MCF 10A (cell line): ENCODE measurements at regions not wholly inside any gene's neighbourhood (a gene's known extent, or its start where the extent isn't known, plus 50 kb on each side); places are given as distances from the start of the nearest gene placed in this dataset.

Experiments used
- BruUV-seq: library from RNA; stranded (reverse); fragments of 400-500 nt; replicated peaks from 2 replicates; lab custom pipeline; 2021; lab: Mats Ljungman, UMichigan
- CTCF ChIA-PET: fragments of 300-600 bp; sonication (Branson Sonifier 250); formaldehyde crosslinking; extraction: SDS; loops from one replicate; lab custom pipeline; 2021; ENCODE audit warnings: antibody characterized with exemption, inconsistent platforms; lab: Yijun Ruan, JAX
- POLR2A ChIA-PET: fragments of 300-600, 350-650 bp; sonication (Branson Sonifier 250); formaldehyde crosslinking; extraction: SDS; loops from one replicate; lab custom pipeline; 2020; ENCODE audit warnings: antibody characterized with exemption, inconsistent platforms; lab: Yijun Ruan, JAX
- DNase-seq: peaks from one replicate; pipeline ENCODE4 v3.0.0-alpha.2; 2018; ENCODE audit not compliant: unreplicated experiment
- H3K27ac Mint-ChIP-seq: one replicate; pipeline ENCODE4 v1.8.0; 2022; ENCODE audit warnings: mild to moderate bottlenecking, low read depth, mixed read lengths; ENCODE audit not compliant: unreplicated experiment
- H3K27me3 Mint-ChIP-seq: one replicate; pipeline ENCODE4 v1.8.0; 2022; ENCODE audit warnings: mixed read lengths; ENCODE audit not compliant: insufficient read depth, unreplicated experiment
- H3K36me3 Mint-ChIP-seq: one replicate; pipeline ENCODE4 v1.8.0; 2022; ENCODE audit warnings: mild to moderate bottlenecking, moderate library complexity, mixed read lengths; ENCODE audit not compliant: insufficient read depth, unreplicated experiment
- H3K4me1 Mint-ChIP-seq: one replicate; pipeline ENCODE4 v1.8.0; 2022; ENCODE audit warnings: mixed read lengths; ENCODE audit not compliant: insufficient read depth, unreplicated experiment
- H3K4me3 Mint-ChIP-seq: one replicate; pipeline ENCODE4 v1.8.0; 2022; ENCODE audit warnings: mild to moderate bottlenecking, moderate library complexity, mixed read lengths; ENCODE audit not compliant: unreplicated experiment
- H3K9me3 Mint-ChIP-seq: one replicate; pipeline ENCODE4 v1.8.0; 2022; ENCODE audit warnings: mixed read lengths; ENCODE audit not compliant: unreplicated experiment
- intact Hi-C: fragments of 100-400 bp; cut with micrococcal nuclease; formaldehyde crosslinking; loops from 2 replicates; pipeline ENCODE4 v1.14.1; 2022
- TF ChIP-seq, protein P1 (sequence below): fragments of 200-600 bp; IDR thresholded peaks from one replicate; pipeline ENCODE4 v1.8.0; 2022; ENCODE audit warnings: antibody characterized with exemption, mild to moderate bottlenecking; ENCODE audit not compliant: unreplicated experiment

DNA sequence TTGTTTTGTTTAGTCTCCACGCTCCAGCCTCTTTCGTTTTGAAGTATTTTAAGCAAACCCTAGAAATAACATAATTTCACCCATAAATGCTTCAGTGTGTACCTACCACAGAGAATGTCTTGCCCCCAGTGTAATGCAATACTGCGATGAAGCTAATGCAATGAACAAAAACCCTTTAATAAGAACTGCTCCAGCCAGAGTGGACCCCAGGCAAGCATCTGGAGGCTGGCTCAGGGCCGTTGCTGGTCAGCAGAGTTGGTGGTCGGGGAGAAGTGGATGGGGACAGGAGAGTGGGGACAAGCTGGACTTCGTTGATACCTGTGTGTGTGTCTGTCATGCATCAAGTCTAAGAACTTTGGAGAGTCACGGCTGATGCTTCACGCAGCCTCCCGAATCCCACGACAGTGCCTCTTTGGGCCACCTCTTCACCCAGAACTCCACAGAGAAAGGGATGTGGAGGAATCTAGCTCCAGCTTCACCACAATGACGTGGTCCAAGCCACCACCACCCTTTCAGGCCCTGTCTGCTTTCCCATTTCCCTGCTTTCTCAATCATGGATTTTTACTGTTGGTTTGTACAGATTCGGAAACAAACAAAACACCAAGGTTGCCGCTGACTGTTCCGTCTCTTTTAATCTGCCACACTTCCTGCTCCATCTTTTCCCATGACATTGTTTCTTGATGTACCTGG, 108.6 kb upstream of the ERRFI1 start:
- CTCF ChIA-PET, result interaction anchor here (0.6 to 1.9 kb wide), 10 partner anchors 11 to 160 kb away, joined by 3 to 8 read pairs (median 3); no protein-coding TSS in a partner anchor
- Mint-ChIP-seq H3K36me3 (no peaks in the 10 kb centered on the region), H3K27ac (peak overlapping the region; percentile 61), H3K4me1 (peaks cover 42% of the 10 kb centered on the region), H3K9me3 (no peaks in the 10 kb centered on the region), H3K4me3 (peak overlapping the region; percentile 18), H3K27me3 (no peaks in the 10 kb centered on the region)
- TF ChIP-seq, protein P1, sequence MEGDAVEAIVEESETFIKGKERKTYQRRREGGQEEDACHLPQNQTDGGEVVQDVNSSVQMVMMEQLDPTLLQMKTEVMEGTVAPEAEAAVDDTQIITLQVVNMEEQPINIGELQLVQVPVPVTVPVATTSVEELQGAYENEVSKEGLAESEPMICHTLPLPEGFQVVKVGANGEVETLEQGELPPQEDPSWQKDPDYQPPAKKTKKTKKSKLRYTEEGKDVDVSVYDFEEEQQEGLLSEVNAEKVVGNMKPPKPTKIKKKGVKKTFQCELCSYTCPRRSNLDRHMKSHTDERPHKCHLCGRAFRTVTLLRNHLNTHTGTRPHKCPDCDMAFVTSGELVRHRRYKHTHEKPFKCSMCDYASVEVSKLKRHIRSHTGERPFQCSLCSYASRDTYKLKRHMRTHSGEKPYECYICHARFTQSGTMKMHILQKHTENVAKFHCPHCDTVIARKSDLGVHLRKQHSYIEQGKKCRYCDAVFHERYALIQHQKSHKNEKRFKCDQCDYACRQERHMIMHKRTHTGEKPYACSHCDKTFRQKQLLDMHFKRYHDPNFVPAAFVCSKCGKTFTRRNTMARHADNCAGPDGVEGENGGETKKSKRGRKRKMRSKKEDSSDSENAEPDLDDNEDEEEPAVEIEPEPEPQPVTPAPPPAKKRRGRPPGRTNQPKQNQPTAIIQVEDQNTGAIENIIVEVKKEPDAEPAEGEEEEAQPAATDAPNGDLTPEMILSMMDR, result no peak
- no TSS peak for BruUV-seq
- intact Hi-C loops, result loop anchor here (2.0 kb wide), 1 partner anchor 104 kb away; no protein-coding TSS in a partner anchor
- no peak for DNase-seq
- POLR2A ChIA-PET, result interaction anchor here (0.7 to 12.2 kb wide), 34 partner anchors 8 to 179 kb away, joined by 3 to 114 read pairs (median 5); no protein-coding TSS in a partner anchor

DNA sequence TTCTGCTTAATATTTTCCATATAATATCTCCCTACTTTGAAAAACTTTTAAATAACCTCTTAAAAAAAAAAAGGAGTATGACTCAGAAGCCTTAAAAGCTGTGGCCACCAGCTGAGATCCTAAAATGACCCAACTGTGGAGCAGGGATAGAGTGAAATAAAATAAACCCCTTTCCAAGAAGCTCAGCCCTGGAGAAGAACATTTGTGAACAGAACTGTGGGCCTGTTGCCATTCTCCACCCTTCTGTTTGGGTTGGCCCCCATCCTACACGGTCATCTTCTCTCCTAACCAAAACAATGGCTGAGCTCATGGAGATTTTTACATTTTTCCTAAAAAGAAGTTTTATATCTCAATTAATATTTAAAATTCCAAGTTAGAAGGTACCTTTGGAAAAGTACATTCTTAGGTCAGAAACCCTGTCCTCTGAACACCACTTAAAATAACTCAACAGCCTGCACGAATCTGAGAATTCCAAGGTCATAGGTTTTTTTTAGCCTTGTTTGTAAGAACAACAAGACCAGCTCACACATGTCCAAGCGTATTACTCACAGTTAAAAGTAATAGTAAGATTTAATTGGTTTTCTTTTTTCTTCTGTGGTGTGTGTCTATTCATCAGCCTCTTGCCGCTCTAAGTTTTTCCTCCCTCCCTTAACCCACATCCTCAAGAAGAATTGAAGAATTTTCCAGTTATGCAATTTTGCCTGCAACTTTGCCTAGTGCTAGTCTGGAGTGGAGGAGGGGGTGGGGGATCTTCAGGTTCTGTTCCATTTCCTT, 107.7 kb upstream of the ERRFI1 start:
- peak; percentile 92 for DNase-seq
- BruUV-seq, result no TSS peak
- Mint-ChIP-seq H3K27me3 (no peaks in the 10 kb centered on the region), H3K4me3 (peak overlapping the region; percentile 18), H3K27ac (peak overlapping the region; percentile 61), H3K9me3 (no peaks in the 10 kb centered on the region), H3K36me3 (no peaks in the 10 kb centered on the region), H3K4me1 (peaks cover 40% of the 10 kb centered on the region)
- ChIA-PET POLR2A (interaction anchor here (0.6 to 12.2 kb wide), 48 partner anchors 9 to 1074 kb away, joined by 3 to 114 read pairs (median 4); partner anchors contain the start of gene PARK7), CTCF (interaction anchor here (0.6 to 1.9 kb wide), 13 partner anchors 9 to 159 kb away, joined by 3 to 8 read pairs (median 3); no protein-coding TSS in a partner anchor)
- intact Hi-C loops, result loop anchor here (2.0 kb wide), 2 partner anchors 37 to 105 kb away; no protein-coding TSS in a partner anchor
- TF ChIP-seq, protein P1, result no peak

DNA sequence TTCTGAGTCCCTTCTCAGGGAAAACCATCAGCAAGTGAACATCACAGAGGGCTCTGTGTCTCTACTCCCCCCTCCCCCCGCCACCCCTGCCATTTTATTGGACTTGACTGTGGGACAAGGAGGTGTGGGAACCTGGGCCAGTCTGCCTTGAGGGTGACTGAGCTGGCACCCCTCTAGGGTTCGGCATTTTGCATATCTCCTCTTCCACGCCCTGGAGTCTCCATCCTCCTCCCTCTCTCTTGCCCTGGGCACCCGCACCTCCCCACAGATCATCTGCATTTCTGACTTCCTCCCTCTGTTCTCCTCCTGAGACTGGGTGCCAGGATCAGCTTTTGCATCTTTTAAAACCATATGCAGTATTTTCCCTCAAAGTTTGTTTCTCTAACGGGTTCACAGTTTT, 107.1 kb upstream of the ERRFI1 start:
- Mint-ChIP-seq H3K36me3 (no peaks in the 10 kb centered on the region), H3K4me1 (peaks cover 34% of the 10 kb centered on the region), H3K27me3 (no peaks in the 10 kb centered on the region), H3K27ac (peak overlapping the region; percentile 61), H3K9me3 (no peaks in the 10 kb centered on the region), H3K4me3 (peak overlapping the region; percentile 18)
- ChIA-PET CTCF (interaction anchor here (0.8 to 1.9 kb wide), 9 partner anchors 10 to 118 kb away, joined by 3 to 8 read pairs (median 3); no protein-coding TSS in a partner anchor), POLR2A (interaction anchor here (0.6 to 12.2 kb wide), 40 partner anchors 9 to 1075 kb away, joined by 3 to 114 read pairs (median 5); partner anchors contain the start of gene PARK7)
- BruUV-seq, result no TSS peak
- TF ChIP-seq, protein P1, result no peak
- peak; percentile 72 for DNase-seq
- intact Hi-C loops, result loop anchor here (2.0 kb wide), 1 partner anchor 36 kb away; no protein-coding TSS in a partner anchor
